Caco-2 (cell line): ENCODE measurements at regions not wholly inside any gene's neighbourhood (a gene's known extent, or its start where the extent isn't known, plus 50 kb on each side); places are given as distances from the start of the nearest gene placed in this dataset.

Experiments used
- BruUV-seq: library from RNA; stranded (reverse); fragments of 400-500 nt; replicated peaks from 2 replicates; lab custom pipeline; 2021; lab: Mats Ljungman, UMichigan
- CTCF ChIA-PET: fragments of 300-600 bp; sonication (Branson Sonifier 250); formaldehyde crosslinking; loops from one replicate; lab custom pipeline; 2022; ENCODE audit warnings: antibody characterized with exemption; lab: Charles Lee
- POLR2A ChIA-PET: fragments of 300-600 bp; sonication (Branson Sonifier 250); formaldehyde crosslinking; loops from one replicate; lab custom pipeline; 2022; ENCODE audit warnings: antibody characterized with exemption; lab: Charles Lee
- DNase-seq, 2 experiments: peaks; one replicate each; pipeline versions ENCODE4 v3.0.0 to v3.0.0-alpha.2; 2020 to 2022
- H3K27me3 ChIP-seq: replicated peaks from 2 replicates; pipeline ENCODE4 v1.6.0; 2011; ENCODE audit warnings: low read length; ENCODE audit not compliant: control insufficient read depth, insufficient read depth
- H3K36me3 ChIP-seq: 2 replicates; pipeline ENCODE4 v1.5.1; 2011; ENCODE audit warnings: low read length; ENCODE audit not compliant: control insufficient read depth, insufficient read depth
- H3K4me1 ChIP-seq: fragments of 250-450 bp; sonication (Bioruptor Pico); 2 replicates; pipeline ENCODE4 v1.5.1; 2020; ENCODE audit warnings: mild to moderate bottlenecking
- H3K4me3 ChIP-seq: 2 replicates; pipeline ENCODE4 v1.5.1; 2011; ENCODE audit warnings: low read depth, mild to moderate bottlenecking, control low read depth, low read length
- H3K9me3 ChIP-seq: fragments of 250-450 bp; sonication (Bioruptor Pico); 2 replicates; pipeline ENCODE4 v1.5.1; 2020; ENCODE audit warnings: mild to moderate bottlenecking, moderate library complexity
- H3K27ac Mint-ChIP-seq: one replicate; pipeline ENCODE4 v1.8.0; 2022; ENCODE audit warnings: mixed read lengths; ENCODE audit not compliant: unreplicated experiment
- H3K27me3 Mint-ChIP-seq: one replicate; pipeline ENCODE4 v1.8.0; 2022; ENCODE audit warnings: mixed read lengths; ENCODE audit not compliant: insufficient read depth, unreplicated experiment
- H3K36me3 Mint-ChIP-seq: one replicate; pipeline ENCODE4 v1.8.0; 2022; ENCODE audit warnings: mild to moderate bottlenecking, mixed read lengths; ENCODE audit not compliant: insufficient read depth, unreplicated experiment
- H3K4me1 Mint-ChIP-seq: one replicate; pipeline ENCODE4 v1.8.0; 2022; ENCODE audit warnings: low read depth, mixed read lengths; ENCODE audit not compliant: unreplicated experiment
- H3K4me3 Mint-ChIP-seq: one replicate; pipeline ENCODE4 v1.8.0; 2022; ENCODE audit warnings: mild to moderate bottlenecking, moderate library complexity, mixed read lengths; ENCODE audit not compliant: unreplicated experiment
- H3K9me3 Mint-ChIP-seq: one replicate; pipeline ENCODE4 v1.8.0; 2022; ENCODE audit warnings: mixed read lengths; ENCODE audit not compliant: unreplicated experiment
- CTCF ChIP-seq, 2 experiments: fragments of 200-600 bp in 1 of 2; IDR thresholded peaks; 1 replicate in 1 of 2; 2 replicates in 1 of 2; pipeline versions ENCODE4 v1.5.1 to v1.8.0; 2011 to 2022; ENCODE audit warnings: antibody characterized with exemption in 1 of 2, control low read depth in 1 of 2, inconsistent platforms in 1 of 2, low read depth in 1 of 2, low read length in 1 of 2, mild to moderate bottlenecking in 1 of 2, moderate library complexity in 1 of 2; ENCODE audit not compliant: insufficient read depth in 1 of 2, severe bottlenecking in 1 of 2, unreplicated experiment in 1 of 2
- intact Hi-C: fragments of 100-400 bp; cut with micrococcal nuclease; formaldehyde crosslinking; loops from one replicate; pipeline ENCODE4 v1.10.0; 2022; ENCODE audit not compliant: unreplicated experiment

DNA sequence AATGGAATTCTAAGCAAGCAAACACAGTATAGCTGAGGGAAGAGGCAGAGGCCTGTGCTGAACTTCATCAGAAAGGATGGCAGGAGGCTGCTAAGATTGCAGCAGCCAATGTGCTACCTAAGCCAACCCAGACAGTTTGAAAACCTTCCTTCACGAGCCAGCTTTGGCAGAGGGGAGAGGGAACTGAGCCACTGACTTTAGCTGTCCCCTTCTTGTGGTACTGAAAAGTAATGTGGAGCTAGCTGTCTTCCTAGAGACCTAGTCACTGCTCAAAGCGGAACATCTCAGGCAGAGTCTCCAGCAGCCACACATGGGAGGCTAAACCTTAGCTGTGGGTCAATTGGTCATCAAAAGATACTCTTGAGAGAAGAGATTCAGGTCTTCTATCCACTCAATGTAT lies 419.0 kb downstream of the FBXO15 start:
- CTCF ChIA-PET: no interaction called here
- no peaks in the 10 kb centered on the region for H3K9me3 Mint-ChIP-seq
- no peaks in the 10 kb centered on the region for H3K9me3 ChIP-seq
- BruUV-seq: no TSS peak
- H3K4me1 Mint-ChIP-seq: no peaks in the 10 kb centered on the region
- no peak overlapping the region for H3K4me3 ChIP-seq
- H3K27me3 Mint-ChIP-seq: peaks cover 4% of the 10 kb centered on the region
- TF ChIP-seq CTCF (IDR thresholded peaks at IDR 0.05; ENCODE audit: insufficient read depth in 1 of 2, low read depth in 1 of 2, low read length in 1 of 2, severe bottlenecking in 1 of 2, unreplicated experiment in 1 of 2): no peak
- intact Hi-C loops: no loop called here
- no peaks in the 10 kb centered on the region for H3K36me3 ChIP-seq
- DNase-seq: no peak
- no peaks in the 10 kb centered on the region for H3K4me1 ChIP-seq
- POLR2A ChIA-PET: no interaction called here
- H3K27me3 ChIP-seq: no peaks in the 10 kb centered on the region
- no peak overlapping the region for H3K4me3 Mint-ChIP-seq
- no peaks in the 10 kb centered on the region for H3K36me3 Mint-ChIP-seq
- no peak overlapping the region for H3K27ac Mint-ChIP-seq

GRCh38 chr18:73724958-73725357 lies 422.7 kb downstream of the FBXO15 start:
- Mint-ChIP-seq H3K36me3 (no peaks in the 10 kb centered on the region), H3K27ac (no peak overlapping the region), H3K4me3 (no peak overlapping the region), H3K4me1 (no peaks in the 10 kb centered on the region), H3K9me3 (no peaks in the 10 kb centered on the region), H3K27me3 (no peaks in the 10 kb centered on the region)
- no peaks in the 10 kb centered on the region for H3K36me3 ChIP-seq
- H3K4me1 ChIP-seq: no peaks in the 10 kb centered on the region
- CTCF ChIA-PET: no interaction called here
- no peak for TF ChIP-seq CTCF (IDR thresholded peaks at IDR 0.05; ENCODE audit: insufficient read depth in 1 of 2, low read depth in 1 of 2, low read length in 1 of 2, severe bottlenecking in 1 of 2, unreplicated experiment in 1 of 2)
- no peaks in the 10 kb centered on the region for H3K9me3 ChIP-seq
- POLR2A ChIA-PET: no interaction called here
- DNase-seq: no peak
- no TSS peak for BruUV-seq
- intact Hi-C loops: no loop called here
- no peak overlapping the region for H3K4me3 ChIP-seq
- no peaks in the 10 kb centered on the region for H3K27me3 ChIP-seq

DNA sequence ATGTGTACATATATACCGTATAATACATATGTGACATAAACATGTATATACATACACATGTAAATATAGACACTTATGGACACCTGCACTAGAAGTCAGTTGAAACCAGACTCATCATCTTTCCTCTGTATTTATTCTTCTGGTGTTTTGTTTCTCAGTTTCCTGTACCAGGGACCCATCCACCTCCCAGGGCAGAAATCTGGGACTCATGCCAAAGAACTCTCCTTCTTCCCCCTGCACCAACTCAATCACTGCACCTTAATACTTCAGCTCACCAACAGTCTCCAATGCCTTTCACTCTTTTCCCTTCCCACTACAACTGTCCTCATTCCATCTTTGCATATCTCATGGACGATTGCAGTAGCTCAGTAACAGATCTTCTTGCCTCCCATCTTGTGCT lies 428.0 kb downstream of the FBXO15 start:
- Histone ChIP-seq H3K4me3 (no peak overlapping the region), H3K9me3 (no peaks in the 10 kb centered on the region), H3K36me3 (no peaks in the 10 kb centered on the region), H3K27me3 (no peaks in the 10 kb centered on the region), H3K4me1 (no peaks in the 10 kb centered on the region)
- H3K9me3 Mint-ChIP-seq: no peaks in the 10 kb centered on the region
- DNase-seq: no peak
- BruUV-seq: no TSS peak
- POLR2A ChIA-PET: no interaction called here
- no peaks in the 10 kb centered on the region for H3K36me3 Mint-ChIP-seq
- H3K27ac Mint-ChIP-seq: no peak overlapping the region
- CTCF ChIA-PET: no interaction called here
- no peak overlapping the region for H3K4me3 Mint-ChIP-seq
- intact Hi-C loops: no loop called here
- no peaks in the 10 kb centered on the region for H3K4me1 Mint-ChIP-seq
- H3K27me3 Mint-ChIP-seq: peaks cover 5% of the 10 kb centered on the region
- TF ChIP-seq CTCF (IDR thresholded peaks at IDR 0.05; ENCODE audit: insufficient read depth in 1 of 2, low read depth in 1 of 2, low read length in 1 of 2, severe bottlenecking in 1 of 2, unreplicated experiment in 1 of 2): no peak
